Stimulated activated CD4-positive, alpha-beta T cell treated with anti-CD3 and anti-CD28 coated beads, Interleukin-12 subunit alpha, Interleukin-12 subunit beta, amount 100 ng/mL, for 48 hours (primary cell): ENCODE measurements at regions not wholly inside any gene's neighbourhood (a gene's known extent, or its start where the extent isn't known, plus 50 kb on each side); places are given as distances from the start of the nearest gene placed in this dataset.

Experiments used
- DNase-seq, 3 donors: peaks; one replicate each; pipeline ENCODE4 v3.0.0-alpha.2; 2020; ENCODE audit warnings: low read depth in 2 of 3, low spot score in 1 of 3

GRCh38 chr3:107034142-107034541 is 343.1 kb upstream of the CCDC54 start:
- no peak for DNase-seq

GRCh38 chr3:107035176-107035575 is 342.1 kb upstream of the CCDC54 start:
- no peak for DNase-seq

GRCh38 chr3:107044677-107045076 is 332.6 kb upstream of the CCDC54 start:
- DNase-seq = no peak

GRCh38 chr3:107045791-107046190 is 331.4 kb upstream of the CCDC54 start:
- no peak for DNase-seq

GRCh38 chr3:107055181-107055942 is 321.9 kb upstream of the CCDC54 start:
- no peak for DNase-seq

- no peak for DNase-seq
Observed at GRCh38 chr3:107061466-107061865, 315.8 kb upstream of the CCDC54 start.

GRCh38 chr3:107062310-107062709 is 314.9 kb upstream of the CCDC54 start:
- DNase-seq = no peak

- no peak for DNase-seq
Observed at GRCh38 chr3:107062787-107063186, 314.5 kb upstream of the CCDC54 start.

- DNase-seq = no peak
Observed at GRCh38 chr3:107063351-107063750, 313.9 kb upstream of the CCDC54 start.

- peak; percentile 29 to 80 (median 60) for DNase-seq
Observed at GRCh38 chr3:107064405-107065060, 312.7 kb upstream of the CCDC54 start.

GRCh38 chr3:107065094-107065861 is 312.0 kb upstream of the CCDC54 start:
- no peak for DNase-seq

- DNase-seq = no peak
Observed at GRCh38 chr3:107067421-107067820, 309.8 kb upstream of the CCDC54 start.

GRCh38 chr3:107068980-107069379 is 308.3 kb upstream of the CCDC54 start:
- DNase-seq = no peak

- DNase-seq = no peak
Observed at GRCh38 chr3:107076946-107077345, 300.3 kb upstream of the CCDC54 start.

GRCh38 chr3:107077391-107077790 is 299.8 kb upstream of the CCDC54 start:
- DNase-seq = no peak

GRCh38 chr3:107082527-107082926 is 294.7 kb upstream of the CCDC54 start:
- DNase-seq = no peak

- DNase-seq = no peak
Observed at GRCh38 chr3:107085261-107085660, 292.0 kb upstream of the CCDC54 start.

- no peak for DNase-seq
Observed at GRCh38 chr3:107092121-107092520, 285.1 kb upstream of the CCDC54 start.

- no peak for DNase-seq
Observed at GRCh38 chr3:107098864-107099263, 278.4 kb upstream of the CCDC54 start.

GRCh38 chr3:107100137-107100536 is 277.1 kb upstream of the CCDC54 start:
- DNase-seq = no peak

GRCh38 chr3:107100573-107100972 is 276.7 kb upstream of the CCDC54 start:
- DNase-seq = no peak

- no peak for DNase-seq
Observed at GRCh38 chr3:107103786-107104185, 273.5 kb upstream of the CCDC54 start.
